ENCODE measurements at regions not wholly inside any gene's neighbourhood (a gene's known extent, or its start where the extent isn't known, plus 50 kb on each side); places are given as distances from the start of the nearest gene placed in this dataset.

- Histone ChIP-seq H3K4me2 (ENCODE audit: insufficient read depth, low read length) (no peak overlapping the region), H3K9me3 (replicated peaks; ENCODE audit: control insufficient read depth, insufficient read depth, low read depth, low read length) (peaks cover 18% of the 10 kb centered on the region), H3K9me1 (ENCODE audit: control insufficient read depth, insufficient read depth, low read length) (no peaks in the 10 kb centered on the region), H3K27ac (ENCODE audit: extremely low read depth, low read depth, low read length) (no peak overlapping the region), H3K9ac (ENCODE audit: insufficient read depth in 1 of 2, low read depth in 2 of 2, low read length in 2 of 2) (no peak overlapping the region), H4K20me1 (replicated peaks; ENCODE audit: control insufficient read depth, insufficient read depth, low read length) (no peaks in the 10 kb centered on the region), H3K79me2 (ENCODE audit: control insufficient read depth, insufficient read depth, low read length) (no peaks in the 10 kb centered on the region), H3K27me3 (ENCODE audit: control insufficient read depth in 2 of 2, insufficient read depth in 2 of 2, low read length in 2 of 2) (no peaks in the 10 kb centered on the region), H3K36me3 (ENCODE audit: control insufficient read depth, insufficient read depth, low read length) (no peaks in the 10 kb centered on the region), H2AFZ (ENCODE audit: low read depth, low read length) (no peak overlapping the region), H3K4me1 (replicated peaks in 1 of 2; ENCODE audit: control insufficient read depth in 2 of 2, insufficient read depth in 2 of 2, low read length in 2 of 2) (peaks cover 0 to 8% of the 10 kb centered on the region in 2 experiments; a peak in 2 of 5 replicates), H3K4me3 (no peak overlapping the region)
- ATAC-seq (no peak), DNase-seq (ENCODE audit: extremely low read depth in 1 of 4, low spot score in 3 of 4) (no peak), FAIRE-seq (no peak)
- peak; percentile 92 for TF ChIP-seq ZNF12 (CRISPR knock-in tag; IDR thresholded peaks at IDR 0.05)
- TF ChIP-seq, protein P1, sequence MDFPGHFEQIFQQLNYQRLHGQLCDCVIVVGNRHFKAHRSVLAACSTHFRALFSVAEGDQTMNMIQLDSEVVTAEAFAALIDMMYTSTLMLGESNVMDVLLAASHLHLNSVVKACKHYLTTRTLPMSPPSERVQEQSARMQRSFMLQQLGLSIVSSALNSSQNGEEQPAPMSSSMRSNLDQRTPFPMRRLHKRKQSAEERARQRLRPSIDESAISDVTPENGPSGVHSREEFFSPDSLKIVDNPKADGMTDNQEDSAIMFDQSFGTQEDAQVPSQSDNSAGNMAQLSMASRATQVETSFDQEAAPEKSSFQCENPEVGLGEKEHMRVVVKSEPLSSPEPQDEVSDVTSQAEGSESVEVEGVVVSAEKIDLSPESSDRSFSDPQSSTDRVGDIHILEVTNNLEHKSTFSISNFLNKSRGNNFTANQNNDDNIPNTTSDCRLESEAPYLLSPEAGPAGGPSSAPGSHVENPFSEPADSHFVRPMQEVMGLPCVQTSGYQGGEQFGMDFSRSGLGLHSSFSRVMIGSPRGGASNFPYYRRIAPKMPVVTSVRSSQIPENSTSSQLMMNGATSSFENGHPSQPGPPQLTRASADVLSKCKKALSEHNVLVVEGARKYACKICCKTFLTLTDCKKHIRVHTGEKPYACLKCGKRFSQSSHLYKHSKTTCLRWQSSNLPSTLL (IDR thresholded peaks at IDR 0.05): no peak
- 83% methylated on average over 3 of the region's 3 CpGs for WGBS (ENCODE audit: insufficient coverage, low coverage, missing lambda C conversion rate)
- intact Hi-C loops (cut with micrococcal nuclease): no loop called here
- CTCF ChIA-PET (ENCODE audit: low intra/inter-chr PET ratio): no interaction called here
- in situ Hi-C loops (cut with MboI): no loop called here
- POLR2A ChIA-PET: interaction anchor here (0.7 kb wide), 1 partner anchor 850 kb away, joined by 3 read pairs; no protein-coding TSS in a partner anchor
- BruUV-seq (replicated peaks): no TSS peak
These were observed 109.1 kb upstream of the AMN1 start for GRCh38 chr12:31837913-31838312.

GRCh38 chr12:31835276-31835882, 106.6 kb upstream of the AMN1 start:
- peaks cover 29% of the 10 kb centered on the region for H3K9me3 ChIP-seq (replicated peaks; ENCODE audit: control insufficient read depth, insufficient read depth, low read depth, low read length)
- no peak for FAIRE-seq

More at GRCh38 chr12:31835276-31835882, 106.6 kb upstream of the AMN1 start:
- no TSS peak for BruUV-seq (replicated peaks)
- WGBS (ENCODE audit: insufficient coverage, low coverage, missing lambda C conversion rate): 25% methylated on average over 4 of the region's 5 CpGs
- no peak overlapping the region for H3K9ac ChIP-seq (ENCODE audit: insufficient read depth in 1 of 2, low read depth in 2 of 2, low read length in 2 of 2)
- H2AFZ ChIP-seq (ENCODE audit: low read depth, low read length): peak overlapping the region; percentile 34
- no peaks in the 10 kb centered on the region for H3K9me1 ChIP-seq (ENCODE audit: control insufficient read depth, insufficient read depth, low read length)
- H3K79me2 ChIP-seq (ENCODE audit: control insufficient read depth, insufficient read depth, low read length): no peaks in the 10 kb centered on the region
- no peaks in the 10 kb centered on the region for H3K36me3 ChIP-seq (ENCODE audit: control insufficient read depth, insufficient read depth, low read length)
- ChIA-PET CTCF (ENCODE audit: low intra/inter-chr PET ratio) (no interaction called here), POLR2A (no interaction called here)
- peaks cover 0 to 11% of the 10 kb centered on the region in 2 experiments; a peak in 2 of 5 replicates for H3K4me1 ChIP-seq (replicated peaks in 1 of 2; ENCODE audit: control insufficient read depth in 2 of 2, insufficient read depth in 2 of 2, low read length in 2 of 2)
- no peaks in the 10 kb centered on the region for H3K27me3 ChIP-seq (ENCODE audit: control insufficient read depth in 2 of 2, insufficient read depth in 2 of 2, low read length in 2 of 2)
- TF ChIP-seq ZNF41 (CRISPR knock-in tag; conservative IDR thresholded peaks at IDR 0.05) (no peak), CEBPB (tag; IDR thresholded peaks at IDR 0.05) (no peak), SNRNP70 (optimal IDR thresholded peaks at IDR 0.05; ENCODE audit: low read depth, low read length) (no peak), ZNF232 (CRISPR knock-in tag; IDR thresholded peaks at IDR 0.05) (peak; percentile 64; the same call in 1 of the 2 replicates), ZNF384 (IDR thresholded peaks at IDR 0.05; ENCODE audit: low read depth, low read length) (no peak), ZMIZ1 (IDR thresholded peaks at IDR 0.05; ENCODE audit: low read depth in 2 of 2, low read length in 2 of 2) (no peak)
- no peak overlapping the region for H3K4me2 ChIP-seq (ENCODE audit: insufficient read depth, low read length)
- DNase-seq (ENCODE audit: extremely low read depth in 1 of 4, low spot score in 3 of 4) (no peak), ATAC-seq (no peak)
- in situ Hi-C loops (cut with MboI): no loop called here
- intact Hi-C loops (cut with micrococcal nuclease): no loop called here
- H4K20me1 ChIP-seq (replicated peaks; ENCODE audit: control insufficient read depth, insufficient read depth, low read length): no peaks in the 10 kb centered on the region
- H3K27ac ChIP-seq (ENCODE audit: extremely low read depth, low read depth, low read length): no peak overlapping the region
- H3K4me3 ChIP-seq: no peak overlapping the region

All from K562 (cell line).